ENCODE measurements at regions not wholly inside any gene's neighbourhood (a gene's known extent, or its start where the extent isn't known, plus 50 kb on each side); places are given as distances from the start of the nearest gene placed in this dataset.

DNA sequence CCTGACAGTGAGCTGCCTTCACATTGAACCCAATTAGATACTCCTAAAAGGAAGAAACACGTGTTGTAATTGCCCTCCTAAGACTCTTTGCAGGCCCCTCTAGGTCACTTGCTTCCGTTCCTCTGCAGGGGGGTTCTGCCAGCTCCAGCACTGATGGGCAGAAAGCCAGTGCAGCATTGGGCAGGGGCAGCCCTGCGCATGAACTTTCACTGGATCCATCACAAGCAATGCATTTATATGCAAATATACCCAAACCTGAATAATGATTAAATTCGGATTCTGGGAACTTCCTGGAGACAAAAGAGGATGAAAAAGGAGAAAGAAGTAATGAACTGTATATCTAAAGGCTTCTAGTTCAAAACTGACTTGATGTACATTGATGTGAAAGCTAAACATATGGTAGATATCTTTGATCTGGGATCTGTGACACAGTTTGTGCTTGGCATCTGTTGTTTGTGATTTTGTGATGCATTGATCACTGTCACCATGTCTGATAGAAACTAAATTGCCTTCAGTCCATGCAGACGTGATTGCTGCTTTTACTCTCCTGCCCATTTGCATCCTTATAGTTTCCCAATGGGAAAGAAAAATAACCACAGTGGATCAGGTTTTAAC lies 313.4 kb downstream of the DEPDC1B start:
- WGBS (ENCODE audit: insufficient coverage): 60% methylated on average over 1 of the region's 5 CpGs
- Histone ChIP-seq H3K9me3 (replicated peaks; ENCODE audit: control insufficient read depth, low read depth, low read length) (no peaks in the 10 kb centered on the region), H3K27ac (ENCODE audit: low read length) (no peak overlapping the region), H3K36me3 (ENCODE audit: control insufficient read depth, insufficient read depth, low read length) (no peaks in the 10 kb centered on the region), H3K27me3 (ENCODE audit: control insufficient read depth, insufficient read depth, low read length) (no peaks in the 10 kb centered on the region), H3K4me1 (ENCODE audit: control insufficient read depth, insufficient read depth, low read length) (no peaks in the 10 kb centered on the region), H3K4me3 (ENCODE audit: low read length) (no peak overlapping the region)
- DNase-seq: no peak

- DNase-seq: peak; percentile 61
- H3K27me3 ChIP-seq (ENCODE audit: control insufficient read depth, insufficient read depth, low read length): no peaks in the 10 kb centered on the region
Observed at GRCh38 chr5:60382716-60383115, 317.2 kb downstream of the DEPDC1B start.

DNA sequence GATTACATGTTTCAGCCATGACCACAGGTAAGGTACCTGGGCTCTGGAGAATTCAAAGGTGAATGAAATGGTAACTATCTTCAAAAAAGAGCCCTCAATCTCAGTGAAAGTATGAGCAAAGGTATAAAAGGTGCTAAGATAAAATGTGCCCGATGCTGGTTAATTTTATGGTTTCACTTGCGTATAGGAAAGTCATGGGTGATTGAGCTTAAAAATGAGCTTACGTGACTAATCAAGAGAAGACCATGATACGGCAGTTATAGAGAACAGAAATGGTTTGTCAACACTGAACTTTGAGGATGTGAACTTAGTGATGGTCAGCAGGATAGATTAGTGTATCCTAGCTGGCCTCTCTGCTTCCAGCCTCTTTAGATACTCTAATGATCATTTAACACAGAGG lies 320.1 kb downstream of the DEPDC1B start:
- no peaks in the 10 kb centered on the region for H3K27me3 ChIP-seq (ENCODE audit: control insufficient read depth, insufficient read depth, low read length)
- H3K27ac ChIP-seq (ENCODE audit: low read length): no peak overlapping the region
- H3K4me1 ChIP-seq (ENCODE audit: control insufficient read depth, insufficient read depth, low read length): no peaks in the 10 kb centered on the region
- no peaks in the 10 kb centered on the region for H3K9me3 ChIP-seq (replicated peaks; ENCODE audit: control insufficient read depth, low read depth, low read length)
- DNase-seq: no peak
- H3K36me3 ChIP-seq (ENCODE audit: control insufficient read depth, insufficient read depth, low read length): no peaks in the 10 kb centered on the region
- 93% methylated on average over 2 of the region's 4 CpGs for WGBS (ENCODE audit: insufficient coverage)
- H3K4me3 ChIP-seq (ENCODE audit: low read length): no peak overlapping the region

More at GRCh38 chr5:60382716-60383115, 317.2 kb downstream of the DEPDC1B start:
- no peak overlapping the region for H3K4me3 ChIP-seq (ENCODE audit: low read length)
- no CpG with 5 or more reads among the region's 3 CpGs for WGBS (ENCODE audit: insufficient coverage)
- no peaks in the 10 kb centered on the region for H3K36me3 ChIP-seq (ENCODE audit: control insufficient read depth, insufficient read depth, low read length)
- H3K27ac ChIP-seq (ENCODE audit: low read length): no peak overlapping the region
- H3K9me3 ChIP-seq (replicated peaks; ENCODE audit: control insufficient read depth, low read depth, low read length): no peaks in the 10 kb centered on the region
- no peaks in the 10 kb centered on the region for H3K4me1 ChIP-seq (ENCODE audit: control insufficient read depth, insufficient read depth, low read length)

DNA sequence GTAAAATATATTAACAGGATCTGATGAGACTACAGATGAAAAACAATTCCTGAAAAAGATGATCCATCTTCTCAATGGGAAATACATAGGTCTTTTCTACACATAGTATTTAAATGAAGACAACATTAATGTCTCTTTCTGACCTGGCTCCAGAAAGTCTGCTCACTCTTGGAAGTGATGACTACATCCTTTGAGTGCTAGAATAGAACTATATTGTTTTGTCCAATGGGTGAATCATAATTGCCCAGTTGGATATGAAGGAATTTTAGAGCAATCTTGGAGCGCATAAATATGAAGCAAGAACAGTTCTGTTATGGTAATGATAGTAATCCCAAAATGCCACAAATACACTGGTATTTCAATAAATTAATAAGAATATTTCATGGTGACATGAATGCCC lies 322.1 kb downstream of the DEPDC1B start:
- Histone ChIP-seq H3K27ac (ENCODE audit: low read length) (no peak overlapping the region), H3K4me3 (ENCODE audit: low read length) (no peak overlapping the region), H3K27me3 (ENCODE audit: control insufficient read depth, insufficient read depth, low read length) (no peaks in the 10 kb centered on the region), H3K9me3 (replicated peaks; ENCODE audit: control insufficient read depth, low read depth, low read length) (no peaks in the 10 kb centered on the region), H3K4me1 (ENCODE audit: control insufficient read depth, insufficient read depth, low read length) (no peaks in the 10 kb centered on the region), H3K36me3 (ENCODE audit: control insufficient read depth, insufficient read depth, low read length) (no peaks in the 10 kb centered on the region)
- no peak for DNase-seq
- no CpG with 5 or more reads among the region's 1 CpG for WGBS (ENCODE audit: insufficient coverage)

DNA sequence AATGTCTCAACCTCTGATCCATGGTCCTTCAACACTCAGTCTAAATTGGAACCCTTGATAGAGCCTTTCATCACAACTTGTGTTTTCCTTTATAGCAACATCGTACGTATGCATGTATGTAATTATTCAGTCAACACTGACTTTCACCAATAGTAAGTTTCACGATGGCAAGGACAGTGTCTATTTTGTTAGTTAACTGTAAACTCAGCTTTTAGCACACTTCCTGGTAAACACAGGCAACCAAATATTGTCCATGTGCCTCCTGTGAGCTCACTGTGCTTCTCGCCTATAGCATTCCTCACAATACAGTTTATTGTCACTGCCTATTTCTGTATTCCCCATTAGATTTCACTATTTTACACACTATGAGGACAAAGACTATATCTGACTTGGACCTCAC lies 323.1 kb downstream of the DEPDC1B start:
- 100% methylated on average over 1 of the region's 4 CpGs for WGBS (ENCODE audit: insufficient coverage)
- Histone ChIP-seq H3K9me3 (replicated peaks; ENCODE audit: control insufficient read depth, low read depth, low read length) (no peaks in the 10 kb centered on the region), H3K27ac (ENCODE audit: low read length) (no peak overlapping the region), H3K4me3 (ENCODE audit: low read length) (no peak overlapping the region), H3K4me1 (ENCODE audit: control insufficient read depth, insufficient read depth, low read length) (no peaks in the 10 kb centered on the region), H3K27me3 (ENCODE audit: control insufficient read depth, insufficient read depth, low read length) (no peaks in the 10 kb centered on the region), H3K36me3 (ENCODE audit: control insufficient read depth, insufficient read depth, low read length) (no peaks in the 10 kb centered on the region)
- DNase-seq: no peak

GRCh38 chr5:60374409-60374808 lies 325.6 kb downstream of the DEPDC1B start:
- Histone ChIP-seq H3K4me1 (ENCODE audit: control insufficient read depth, insufficient read depth, low read length) (no peaks in the 10 kb centered on the region), H3K27ac (ENCODE audit: low read length) (no peak overlapping the region), H3K4me3 (ENCODE audit: low read length) (no peak overlapping the region), H3K9me3 (replicated peaks; ENCODE audit: control insufficient read depth, low read depth, low read length) (no peaks in the 10 kb centered on the region), H3K27me3 (ENCODE audit: control insufficient read depth, insufficient read depth, low read length) (no peaks in the 10 kb centered on the region), H3K36me3 (ENCODE audit: control insufficient read depth, insufficient read depth, low read length) (no peaks in the 10 kb centered on the region)
- WGBS (ENCODE audit: insufficient coverage): 72% methylated on average over 4 of the region's 5 CpGs
- DNase-seq: no peak

GRCh38 chr5:60372786-60373185 lies 327.2 kb downstream of the DEPDC1B start:
- Histone ChIP-seq H3K27ac (ENCODE audit: low read length) (no peak overlapping the region), H3K36me3 (ENCODE audit: control insufficient read depth, insufficient read depth, low read length) (no peaks in the 10 kb centered on the region), H3K9me3 (replicated peaks; ENCODE audit: control insufficient read depth, low read depth, low read length) (no peaks in the 10 kb centered on the region), H3K4me3 (ENCODE audit: low read length) (no peak overlapping the region), H3K27me3 (ENCODE audit: control insufficient read depth, insufficient read depth, low read length) (no peaks in the 10 kb centered on the region), H3K4me1 (ENCODE audit: control insufficient read depth, insufficient read depth, low read length) (no peaks in the 10 kb centered on the region)
- DNase-seq: no peak
- no CpG with 5 or more reads among the region's 7 CpGs for WGBS (ENCODE audit: insufficient coverage)

GRCh38 chr5:60371065-60371464 lies 328.9 kb downstream of the DEPDC1B start:
- no peak overlapping the region for H3K27ac ChIP-seq (ENCODE audit: low read length)
- WGBS (ENCODE audit: insufficient coverage): 80% methylated on average over 4 of the region's 7 CpGs
- DNase-seq: no peak
- H3K4me3 ChIP-seq (ENCODE audit: low read length): no peak overlapping the region
- H3K27me3 ChIP-seq (ENCODE audit: control insufficient read depth, insufficient read depth, low read length): no peaks in the 10 kb centered on the region
- H3K9me3 ChIP-seq (replicated peaks; ENCODE audit: control insufficient read depth, low read depth, low read length): no peaks in the 10 kb centered on the region
- no peaks in the 10 kb centered on the region for H3K4me1 ChIP-seq (ENCODE audit: control insufficient read depth, insufficient read depth, low read length)
- no peaks in the 10 kb centered on the region for H3K36me3 ChIP-seq (ENCODE audit: control insufficient read depth, insufficient read depth, low read length)

DNA sequence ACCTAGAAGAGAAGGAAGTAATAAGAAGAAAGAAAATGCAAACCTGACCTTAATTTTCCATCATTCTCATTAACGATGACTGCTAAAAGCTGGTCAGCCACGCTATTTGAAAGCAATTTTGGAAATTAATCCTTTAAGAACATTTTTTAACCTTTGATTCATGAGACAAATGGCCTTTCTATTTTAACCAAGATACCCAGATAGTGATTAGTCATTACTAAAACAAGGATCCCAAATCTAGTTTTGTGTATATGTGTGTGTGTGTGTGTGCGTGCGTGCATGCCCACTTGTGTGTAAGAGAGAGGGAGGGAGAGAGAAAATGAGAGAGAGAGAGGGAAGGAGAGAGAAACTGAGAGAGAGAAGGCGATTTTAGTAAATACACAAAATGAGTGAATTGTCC lies 329.5 kb downstream of the DEPDC1B start:
- H3K4me1 ChIP-seq (ENCODE audit: control insufficient read depth, insufficient read depth, low read length): no peaks in the 10 kb centered on the region
- no peak overlapping the region for H3K4me3 ChIP-seq (ENCODE audit: low read length)
- WGBS (ENCODE audit: insufficient coverage): 93% methylated on average over 2 of the region's 5 CpGs
- H3K9me3 ChIP-seq (replicated peaks; ENCODE audit: control insufficient read depth, low read depth, low read length): no peaks in the 10 kb centered on the region
- no peaks in the 10 kb centered on the region for H3K27me3 ChIP-seq (ENCODE audit: control insufficient read depth, insufficient read depth, low read length)
- no peaks in the 10 kb centered on the region for H3K36me3 ChIP-seq (ENCODE audit: control insufficient read depth, insufficient read depth, low read length)
- DNase-seq: no peak
- H3K27ac ChIP-seq (ENCODE audit: low read length): no peak overlapping the region

DNA sequence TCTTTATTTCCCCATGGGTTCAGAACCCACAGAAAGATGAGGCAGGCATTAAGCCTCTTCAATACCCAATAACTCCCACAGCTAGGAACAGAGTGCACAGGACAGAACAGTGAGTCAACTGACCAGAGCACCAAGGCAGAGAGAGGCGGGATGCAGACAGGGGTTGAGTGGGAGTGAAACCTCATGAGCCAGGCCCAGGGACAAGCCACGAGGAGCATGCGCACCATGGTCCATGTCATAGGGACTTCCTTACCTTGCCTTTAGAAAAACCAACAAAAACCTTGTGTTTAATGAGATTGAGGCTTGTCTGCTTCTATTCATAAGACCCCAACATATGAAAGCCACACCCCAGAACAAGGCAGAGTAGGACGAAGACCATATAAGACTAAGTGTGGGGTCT lies 330.6 kb downstream of the DEPDC1B start:
- DNase-seq: no peak
- H3K27ac ChIP-seq (ENCODE audit: low read length): no peak overlapping the region
- no peaks in the 10 kb centered on the region for H3K4me1 ChIP-seq (ENCODE audit: control insufficient read depth, insufficient read depth, low read length)
- no peaks in the 10 kb centered on the region for H3K9me3 ChIP-seq (replicated peaks; ENCODE audit: control insufficient read depth, low read depth, low read length)
- no peaks in the 10 kb centered on the region for H3K27me3 ChIP-seq (ENCODE audit: control insufficient read depth, insufficient read depth, low read length)
- no peaks in the 10 kb centered on the region for H3K36me3 ChIP-seq (ENCODE audit: control insufficient read depth, insufficient read depth, low read length)
- H3K4me3 ChIP-seq (ENCODE audit: low read length): no peak overlapping the region
- 100% methylated on average over 1 of the region's 4 CpGs for WGBS (ENCODE audit: insufficient coverage)

- WGBS (ENCODE audit: insufficient coverage): 57% methylated on average over 1 of the region's 5 CpGs
- H3K27ac ChIP-seq (ENCODE audit: low read length): no peak overlapping the region
- no peaks in the 10 kb centered on the region for H3K4me1 ChIP-seq (ENCODE audit: control insufficient read depth, insufficient read depth, low read length)
- DNase-seq: no peak
- H3K36me3 ChIP-seq (ENCODE audit: control insufficient read depth, insufficient read depth, low read length): no peaks in the 10 kb centered on the region
- H3K9me3 ChIP-seq (replicated peaks; ENCODE audit: control insufficient read depth, low read depth, low read length): no peaks in the 10 kb centered on the region
- H3K4me3 ChIP-seq (ENCODE audit: low read length): no peak overlapping the region
- H3K27me3 ChIP-seq (ENCODE audit: control insufficient read depth, insufficient read depth, low read length): no peaks in the 10 kb centered on the region
Observed at GRCh38 chr5:60368100-60368499, 331.9 kb downstream of the DEPDC1B start.
